HepG2 (cell line): ENCODE measurements at regions not wholly inside any gene's neighbourhood (a gene's known extent, or its start where the extent isn't known, plus 50 kb on each side); places are given as distances from the start of the nearest gene placed in this dataset.

Experiments
- KDM6A ChIP-seq: IDR thresholded peaks from 2 replicates; pipeline ENCODE4 v1.6.1; 2016; ENCODE audit warnings: low read depth
- NFE2L1 ChIP-seq: sonication (generic); formaldehyde crosslinking; IDR thresholded peaks from 2 replicates; pipeline ENCODE4 v1.4.0; 2020; ENCODE audit warnings: missing genetic modification reagents, mild to moderate bottlenecking, borderline replicate concordance
- NFYB ChIP-seq: sonication (generic); formaldehyde crosslinking; IDR thresholded peaks from 2 replicates; pipeline ENCODE4 v1.4.0; 2020; ENCODE audit warnings: missing genetic modification reagents
- PCBP1 ChIP-seq: fragments of 200-400 bp; formaldehyde crosslinking; IDR thresholded peaks from 2 replicates; pipeline ENCODE4 v1.6.1; 2017; ENCODE audit warnings: mild to moderate bottlenecking, low read depth, low read length, borderline replicate concordance
- POLR2A ChIP-seq, 2 experiments: IDR thresholded peaks; 2 replicates each; pipeline ENCODE4 v1.6.1; 2011; ENCODE audit warnings: low read depth in 2 of 2, low read length in 2 of 2, mild to moderate bottlenecking in 1 of 2, moderate library complexity in 1 of 2; ENCODE audit not compliant: insufficient read depth in 1 of 2
- SMAD1 ChIP-seq: sonication (generic); formaldehyde crosslinking; IDR thresholded peaks from 2 replicates; pipeline ENCODE4 v1.4.0; 2020; ENCODE audit warnings: missing genetic modification reagents, low read depth, mild to moderate bottlenecking, borderline replicate concordance
- THAP11 ChIP-seq: IDR thresholded peaks from 2 replicates; pipeline ENCODE4 v1.6.1; 2016; ENCODE audit warnings: missing biosample characterization, missing genetic modification reagents
- ZNF614 ChIP-seq: IDR thresholded peaks from 2 replicates; pipeline ENCODE4 v1.6.1; 2018; ENCODE audit warnings: missing biosample characterization, missing genetic modification reagents, inconsistent platforms, borderline replicate concordance

- TF ChIP-seq KDM6A (CRISPR knock-in tag), result no peak
- no peak for TF ChIP-seq POLR2A (IDR thresholded peaks at IDR 0.05; ENCODE audit: insufficient read depth in 1 of 2, low read depth in 2 of 2, low read length in 2 of 2)
- no peak for TF ChIP-seq THAP11 (CRISPR knock-in tag)
- TF ChIP-seq ZNF614, result no peak
- TF ChIP-seq SMAD1 (CRISPR knock-in tag), result no peak
- no peak for TF ChIP-seq PCBP1
- TF ChIP-seq NFE2L1 (CRISPR knock-in tag), result no peak
- no peak for TF ChIP-seq NFYB (CRISPR knock-in tag)
Measured at GRCh38 chr3:30341079-30341478, 265.3 kb upstream of the TGFBR2 start.
